NCI-H2081 treated with DMSO at 0.1 percent for 48 hours (cell line): ENCODE measurements at regions not wholly inside any gene's neighbourhood (a gene's known extent, or its start where the extent isn't known, plus 50 kb on each side); places are given as distances from the start of the nearest gene placed in this dataset.
"Not testable (repeated sequence)": the region's sequence is repeated elsewhere in the genome, so short reads cannot be mapped to it uniquely, and the experiment has no call there.

Experiments
- DNase-seq: peaks from one replicate; lab custom pipeline; 2025; lab: John Stamatoyannopoulos, UW

GRCh38 chr16:63702981-63703590 is 1418.8 kb downstream of the CDH11 start:
- no peak for DNase-seq

GRCh38 chr16:63697736-63698135 is 1424.1 kb downstream of the CDH11 start:
- no peak for DNase-seq

- no peak for DNase-seq
Measured at GRCh38 chr16:63695347-63695746, 1426.5 kb downstream of the CDH11 start.

GRCh38 chr16:63690961-63691360 is 1430.9 kb downstream of the CDH11 start:
- no peak for DNase-seq

GRCh38 chr16:63690267-63690666 is 1431.6 kb downstream of the CDH11 start:
- DNase-seq, result no peak

- DNase-seq, result no peak
Measured at GRCh38 chr16:63689068-63689467, 1432.8 kb downstream of the CDH11 start.

- DNase-seq, result no peak
Measured at GRCh38 chr16:63684149-63685101, 1437.4 kb downstream of the CDH11 start.

GRCh38 chr16:63682844-63683243 is 1439.0 kb downstream of the CDH11 start:
- DNase-seq, result no peak

- DNase-seq, result no peak
Measured at GRCh38 chr16:63672493-63672892, 1449.4 kb downstream of the CDH11 start.

- DNase-seq, result no peak
Measured at GRCh38 chr16:63663155-63663554, 1458.7 kb downstream of the CDH11 start.

- no peak for DNase-seq
Measured at GRCh38 chr16:63655846-63656245, 1466.0 kb downstream of the CDH11 start.

GRCh38 chr16:63653044-63653839 is 1468.6 kb downstream of the CDH11 start:
- DNase-seq, result no peak

- no peak for DNase-seq
Measured at GRCh38 chr16:63652091-63652490, 1469.8 kb downstream of the CDH11 start.

- no peak for DNase-seq
Measured at GRCh38 chr16:63650550-63650949, 1471.3 kb downstream of the CDH11 start.

GRCh38 chr16:63633706-63634445 is 1488.0 kb downstream of the CDH11 start:
- DNase-seq, result not testable (repeated sequence)

- DNase-seq, result no peak
Measured at GRCh38 chr16:63629272-63629671, 1492.6 kb downstream of the CDH11 start.

- no peak for DNase-seq
Measured at GRCh38 chr16:63628812-63629211, 1493.1 kb downstream of the CDH11 start.

- no peak for DNase-seq
Measured at GRCh38 chr16:63625126-63625525, 1496.7 kb downstream of the CDH11 start.

- no peak for DNase-seq
Measured at GRCh38 chr16:63623551-63624039, 1498.3 kb downstream of the CDH11 start.

GRCh38 chr16:63618896-63619485 is 1502.9 kb downstream of the CDH11 start:
- DNase-seq, result no peak
